Common myeloid progenitor, CD34-positive (primary cell): ENCODE measurements at regions not wholly inside any gene's neighbourhood (a gene's known extent, or its start where the extent isn't known, plus 50 kb on each side); places are given as distances from the start of the nearest gene placed in this dataset.

Experiments
- CTCF ChIA-PET: fragments of 350-600 bp; sonication (Branson Sonifier 250); formaldehyde crosslinking; loops from one replicate; lab custom pipeline; 2021; ENCODE audit warnings: antibody characterized with exemption; lab: Charles Lee
- POLR2A ChIA-PET: fragments of 350-600 bp; sonication (Branson Sonifier 250); formaldehyde crosslinking; loops from one replicate; lab custom pipeline; 2021; ENCODE audit warnings: antibody characterized with exemption; lab: Charles Lee
- DNase-seq, 3 donors: peaks; one replicate each; pipeline versions ENCODE4 v3.0.0 to v3.0.0-alpha.2; 2013
- H3K27ac ChIP-seq, 2 experiments: 1 replicate in 1 of 2; 2 replicates in 1 of 2; pipeline ENCODE4 v1.7.0; 2013; ENCODE audit warnings: inconsistent platforms in 2 of 2, low read length in 2 of 2, mild to moderate bottlenecking in 2 of 2, low read depth in 1 of 2, moderate library complexity in 1 of 2; ENCODE audit not compliant: severe bottlenecking in 2 of 2, insufficient read depth in 1 of 2, poor library complexity in 1 of 2
- H3K27me3 ChIP-seq, 5 experiments: replicated peaks in 2 of 5; 1 replicate in 3 of 5; 2 replicates in 2 of 5; pipeline versions ENCODE4 v1.6.1 to v1.7.0; 2013; ENCODE audit warnings: low read length in 4 of 5, mild to moderate bottlenecking in 2 of 5, moderate library complexity in 2 of 5, inconsistent platforms in 1 of 5; ENCODE audit not compliant: insufficient read depth in 5 of 5, control insufficient read depth in 4 of 5
- H3K36me3 ChIP-seq, 4 experiments: 1 replicate in 2 of 4; 2 replicates in 2 of 4; pipeline versions ENCODE4 v1.6.1 to v1.7.0; 2013; ENCODE audit warnings: low read length in 3 of 4, control low read depth in 1 of 4, mild to moderate bottlenecking in 1 of 4; ENCODE audit not compliant: control insufficient read depth in 4 of 4, insufficient read depth in 4 of 4
- H3K4me1 ChIP-seq, 4 experiments: 1 replicate in 3 of 4; 2 replicates in 1 of 4; pipeline versions ENCODE4 v1.6.1 to v1.7.1; 2013; ENCODE audit warnings: low read length in 3 of 4, mild to moderate bottlenecking in 3 of 4, control low read depth in 1 of 4, inconsistent platforms in 1 of 4, moderate library complexity in 1 of 4; ENCODE audit not compliant: control insufficient read depth in 4 of 4, insufficient read depth in 4 of 4; ENCODE audit errors: control extremely low read depth in 1 of 4
- H3K4me3 ChIP-seq, 7 experiments: 1 replicate in 4 of 7; 2 replicates in 3 of 7; pipeline versions ENCODE4 v1.5.1 to v1.7.0; 2013; ENCODE audit warnings: mild to moderate bottlenecking in 7 of 7, low read length in 6 of 7, moderate library complexity in 6 of 7, inconsistent platforms in 2 of 7, low read depth in 2 of 7, control low read depth in 1 of 7; ENCODE audit not compliant: insufficient read depth in 4 of 7, control insufficient read depth in 1 of 7; ENCODE audit errors: extremely low read depth in 1 of 7
- H3K9me3 ChIP-seq, 5 experiments: 1 replicate in 4 of 5; 2 replicates in 1 of 5; pipeline versions ENCODE4 v1.6.1 to v1.7.1; 2013; ENCODE audit warnings: low read length in 4 of 5, mild to moderate bottlenecking in 2 of 5, inconsistent platforms in 1 of 5, low read depth in 1 of 5, moderate library complexity in 1 of 5; ENCODE audit not compliant: control insufficient read depth in 4 of 5, insufficient read depth in 2 of 5; ENCODE audit errors: control extremely low read depth in 1 of 5
- WGBS: methylation state at CpG from one replicate; pipeline ENCODE4 v1.1.5; 2013; ENCODE audit not compliant: insufficient coverage; 5-methylcytosine and 5-hydroxymethylcytosine counted together

GRCh38 chr3:13939206-13939605, 59.3 kb upstream of the WNT7A start:
- H3K27ac ChIP-seq = no peak overlapping the region
- no peak for DNase-seq
- WGBS = 100% methylated on average over 4 of the region's 4 CpGs
- H3K27me3 ChIP-seq = peaks cover 0 to 15% (median 2%) of the 10 kb centered on the region in 5 experiments
- POLR2A ChIA-PET = no interaction called here
- no peaks in the 10 kb centered on the region for H3K36me3 ChIP-seq
- no peak overlapping the region for H3K4me3 ChIP-seq
- H3K4me1 ChIP-seq = no peaks in the 10 kb centered on the region
- CTCF ChIA-PET = interaction anchor here (1.8 kb wide), 1 partner anchor 15 kb away, joined by 4 read pairs; no protein-coding TSS in a partner anchor
- peaks cover 0 to 3% (median 0%) of the 10 kb centered on the region in 5 experiments for H3K9me3 ChIP-seq

GRCh38 chr3:13937131-13937530, 57.3 kb upstream of the WNT7A start:
- DNase-seq = no peak
- peaks cover 0 to 14% (median 7%) of the 10 kb centered on the region in 5 experiments for H3K9me3 ChIP-seq
- H3K36me3 ChIP-seq = no peaks in the 10 kb centered on the region
- ChIA-PET POLR2A (no interaction called here), CTCF (no interaction called here)
- 95% methylated on average over 4 of the region's 5 CpGs for WGBS
- no peak overlapping the region for H3K4me3 ChIP-seq
- peaks cover 0 to 34% (median 6%) of the 10 kb centered on the region in 5 experiments for H3K27me3 ChIP-seq
- peaks cover 0 to 11% (median 2%) of the 10 kb centered on the region in 4 experiments for H3K4me1 ChIP-seq
- no peak overlapping the region for H3K27ac ChIP-seq

DNA sequence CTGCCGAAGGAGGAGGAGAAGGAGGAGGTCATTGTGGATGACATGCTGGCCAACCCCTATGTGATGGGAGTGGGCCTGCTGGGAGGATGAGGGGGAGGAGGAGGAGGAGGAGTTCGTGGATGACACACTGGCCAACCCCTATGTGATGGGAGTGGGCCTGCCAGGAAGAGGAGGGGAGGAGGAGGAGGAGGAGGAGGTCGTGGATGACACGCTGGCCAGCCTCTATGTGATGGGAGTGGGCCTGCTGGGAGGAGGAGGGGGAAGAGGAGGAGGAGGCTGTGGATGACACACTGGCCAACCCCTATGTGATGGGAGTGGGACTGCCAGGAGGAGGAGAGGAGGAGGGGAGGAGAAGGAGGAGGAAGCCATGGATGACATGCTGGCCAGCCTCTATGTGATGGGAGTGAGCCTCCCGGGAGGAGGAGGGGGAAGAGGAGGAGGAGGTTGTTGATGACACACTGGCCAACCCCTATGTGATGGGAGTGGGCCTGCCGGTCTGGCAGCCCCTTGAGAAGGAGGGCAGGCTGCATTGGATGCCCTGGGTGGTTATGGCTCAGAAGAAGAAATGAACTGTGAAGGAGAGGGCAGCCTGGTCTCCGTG, 55.7 kb upstream of the WNT7A start:
- Histone ChIP-seq H3K27me3 (peaks cover 0 to 47% (median 5%) of the 10 kb centered on the region in 5 experiments), H3K27ac (no peak overlapping the region), H3K4me1 (peaks cover 0 to 11% (median 2%) of the 10 kb centered on the region in 4 experiments), H3K4me3 (no peak overlapping the region), H3K9me3 (peaks cover 0 to 15% (median 7%) of the 10 kb centered on the region in 5 experiments), H3K36me3 (no peaks in the 10 kb centered on the region)
- ChIA-PET CTCF (no interaction called here), POLR2A (no interaction called here)
- 97% methylated on average over 2 of the region's 7 CpGs for WGBS
- no peak for DNase-seq

DNA sequence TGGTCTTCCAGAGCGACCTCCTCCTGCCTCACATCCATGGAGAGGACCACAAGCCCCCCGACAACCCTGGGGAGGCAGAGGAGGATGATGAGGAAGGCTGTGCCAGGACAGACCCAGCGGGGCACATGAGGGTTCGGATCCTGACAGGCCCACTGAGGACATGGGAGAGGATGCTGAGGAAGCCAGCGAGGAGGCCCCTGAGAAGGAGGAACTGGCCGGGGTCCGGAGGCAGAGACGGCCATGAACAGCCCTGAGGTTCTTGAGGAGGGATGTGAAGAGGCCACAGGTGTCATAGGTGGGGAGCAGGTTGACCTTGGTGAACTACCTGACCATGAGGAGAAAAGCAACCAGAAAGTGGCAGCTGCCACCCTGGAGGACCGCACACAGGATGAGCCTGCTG, 54.9 kb upstream of the WNT7A start:
- H3K27me3 ChIP-seq = peaks cover 0 to 51% (median 5%) of the 10 kb centered on the region in 5 experiments
- 92% methylated on average over 9 of the region's 9 CpGs for WGBS
- no peak for DNase-seq
- no peak overlapping the region for H3K4me3 ChIP-seq
- no peak overlapping the region for H3K27ac ChIP-seq
- peaks cover 0 to 11% (median 2%) of the 10 kb centered on the region in 4 experiments for H3K4me1 ChIP-seq
- H3K9me3 ChIP-seq = peaks cover 0 to 15% (median 7%) of the 10 kb centered on the region in 5 experiments
- ChIA-PET CTCF (no interaction called here), POLR2A (no interaction called here)
- no peaks in the 10 kb centered on the region for H3K36me3 ChIP-seq

DNA sequence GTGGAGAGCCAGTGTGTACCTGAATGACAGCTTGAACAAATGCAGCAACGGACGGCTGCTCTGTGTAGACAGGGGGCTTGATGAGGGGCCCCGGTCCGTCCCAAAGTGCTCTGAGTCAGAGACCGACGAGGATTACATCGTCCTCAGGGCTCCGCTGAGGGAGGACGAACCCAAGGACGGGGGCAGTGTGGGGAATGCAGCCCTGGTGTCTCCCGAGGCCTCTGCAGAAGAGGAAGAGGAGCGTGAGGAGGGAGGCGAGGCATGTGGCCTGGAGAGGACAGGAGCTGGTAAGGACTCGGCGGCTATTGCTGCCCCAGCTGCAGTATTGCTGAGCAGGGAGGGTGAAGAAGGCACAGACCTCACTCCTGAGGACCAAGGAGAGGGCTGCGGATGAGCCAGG, 54.4 kb upstream of the WNT7A start:
- Histone ChIP-seq H3K4me3 (no peak overlapping the region), H3K27me3 (peaks cover 0 to 51% (median 5%) of the 10 kb centered on the region in 5 experiments), H3K9me3 (peaks cover 0 to 15% (median 7%) of the 10 kb centered on the region in 5 experiments), H3K4me1 (peaks cover 0 to 11% (median 2%) of the 10 kb centered on the region in 4 experiments), H3K27ac (no peak overlapping the region), H3K36me3 (no peaks in the 10 kb centered on the region)
- ChIA-PET CTCF (no interaction called here), POLR2A (no interaction called here)
- 95% methylated on average over 16 of the region's 16 CpGs for WGBS
- no peak for DNase-seq

GRCh38 chr3:13932578-13933295, 52.9 kb upstream of the WNT7A start:
- POLR2A ChIA-PET = interaction anchor here (0.5 kb wide), 1 partner anchor 20 kb away, joined by 4 read pairs; no protein-coding TSS in a partner anchor
- peaks cover 0 to 17% (median 7%) of the 10 kb centered on the region in 5 experiments for H3K9me3 ChIP-seq
- peak overlapping the region in 6 of 7 experiments; percentile 23 to 70 (median 50) for H3K4me3 ChIP-seq
- peaks cover 0 to 51% (median 5%) of the 10 kb centered on the region in 5 experiments for H3K27me3 ChIP-seq
- H3K27ac ChIP-seq = no peak overlapping the region
- DNase-seq = peak; percentile 4 to 15 (median 6)
- WGBS = 20% methylated on average over 65 of the region's 70 CpGs
- H3K4me1 ChIP-seq = peaks cover 0 to 11% (median 2%) of the 10 kb centered on the region in 4 experiments
- no peaks in the 10 kb centered on the region for H3K36me3 ChIP-seq
- CTCF ChIA-PET = no interaction called here

DNA sequence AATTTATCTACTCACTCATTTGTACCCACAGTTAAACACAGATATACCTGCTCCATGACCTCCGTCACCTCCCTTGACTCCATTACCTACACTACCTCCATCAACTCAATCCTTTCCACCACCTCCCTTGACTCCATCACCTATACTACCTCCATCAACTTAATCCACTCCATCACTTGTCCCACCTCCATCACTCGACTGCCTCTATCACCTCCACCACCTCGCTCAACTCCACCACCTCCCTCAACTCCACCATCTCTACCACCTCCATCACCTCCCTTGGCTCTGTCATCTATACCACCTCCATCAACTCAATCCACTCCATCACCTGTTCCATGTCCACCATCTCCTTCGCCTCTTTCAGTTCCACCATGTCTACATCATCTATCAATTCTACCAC, 51.3 kb upstream of the WNT7A start:
- H3K4me1 ChIP-seq = peaks cover 0 to 11% (median 2%) of the 10 kb centered on the region in 4 experiments
- H3K27ac ChIP-seq = no peak overlapping the region
- peaks cover 0 to 51% (median 5%) of the 10 kb centered on the region in 5 experiments for H3K27me3 ChIP-seq
- 96% methylated on average over 4 of the region's 4 CpGs for WGBS
- CTCF ChIA-PET = no interaction called here
- H3K4me3 ChIP-seq = no peak overlapping the region
- no peaks in the 10 kb centered on the region for H3K36me3 ChIP-seq
- DNase-seq = no peak
- POLR2A ChIA-PET = no interaction called here
- peaks cover 0 to 20% (median 7%) of the 10 kb centered on the region in 5 experiments for H3K9me3 ChIP-seq
